ENCODE measurements at regions not wholly inside any gene's neighbourhood (a gene's known extent, or its start where the extent isn't known, plus 50 kb on each side); places are given as distances from the start of the nearest gene placed in this dataset.

DNA sequence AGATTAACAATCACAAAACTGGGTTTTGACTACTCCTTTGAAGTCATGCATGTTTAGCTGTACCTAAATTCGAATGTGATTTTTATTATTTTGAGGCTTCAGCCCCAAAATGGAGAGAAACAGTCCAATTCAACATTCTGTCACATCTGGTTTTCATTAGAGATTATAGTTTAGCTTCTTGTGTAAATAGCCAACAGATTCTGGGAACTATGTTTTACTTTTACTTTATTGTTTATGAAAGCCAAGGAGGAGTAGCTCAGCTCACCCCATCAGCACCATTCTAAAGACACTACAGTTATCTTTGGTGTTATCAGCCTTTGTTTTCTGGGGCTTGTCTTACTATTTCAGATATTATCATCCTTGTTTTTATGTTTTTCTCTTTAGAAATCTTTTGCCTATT lies 465.0 kb upstream of the CWC22 start:
- POLR2A ChIA-PET: no interaction called here
- Histone ChIP-seq H3K9ac (no peak overlapping the region), H3K4me3 (ENCODE audit: low read depth in 2 of 2, low read length in 1 of 2) (no peak overlapping the region), H3K9me2 (no peaks in the 10 kb centered on the region), H3K4me1 (ENCODE audit: control insufficient read depth in 1 of 2, insufficient read depth in 2 of 2, low read depth in 1 of 2, low read length in 1 of 2) (no peaks in the 10 kb centered on the region; a peak in 1 of 4 replicates), H3K27ac (ENCODE audit: low read depth in 2 of 2, low read length in 1 of 2) (no peak overlapping the region), H3F3A (replicated peaks; ENCODE audit: insufficient read depth) (no peaks in the 10 kb centered on the region), H4K20me1 (ENCODE audit: insufficient read depth) (no peaks in the 10 kb centered on the region), H3K4me2 (no peak overlapping the region), H3K79me2 (ENCODE audit: insufficient read depth) (no peaks in the 10 kb centered on the region), H2AFZ (ENCODE audit: low read depth) (no peak overlapping the region), H3K36me3 (replicated peaks in 1 of 2; ENCODE audit: control insufficient read depth in 1 of 2, insufficient read depth in 2 of 2, low read length in 1 of 2) (no peaks in the 10 kb centered on the region), H3K9me3 (no peaks in the 10 kb centered on the region), H3K27me3 (ENCODE audit: insufficient read depth) (no peaks in the 10 kb centered on the region)
- TF ChIP-seq, protein P1, sequence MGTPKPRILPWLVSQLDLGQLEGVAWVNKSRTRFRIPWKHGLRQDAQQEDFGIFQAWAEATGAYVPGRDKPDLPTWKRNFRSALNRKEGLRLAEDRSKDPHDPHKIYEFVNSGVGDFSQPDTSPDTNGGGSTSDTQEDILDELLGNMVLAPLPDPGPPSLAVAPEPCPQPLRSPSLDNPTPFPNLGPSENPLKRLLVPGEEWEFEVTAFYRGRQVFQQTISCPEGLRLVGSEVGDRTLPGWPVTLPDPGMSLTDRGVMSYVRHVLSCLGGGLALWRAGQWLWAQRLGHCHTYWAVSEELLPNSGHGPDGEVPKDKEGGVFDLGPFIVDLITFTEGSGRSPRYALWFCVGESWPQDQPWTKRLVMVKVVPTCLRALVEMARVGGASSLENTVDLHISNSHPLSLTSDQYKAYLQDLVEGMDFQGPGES (IDR thresholded peaks at IDR 0.05; ENCODE audit: low read depth, low read length): no peak
- TF ChIP-seq, protein P2, sequence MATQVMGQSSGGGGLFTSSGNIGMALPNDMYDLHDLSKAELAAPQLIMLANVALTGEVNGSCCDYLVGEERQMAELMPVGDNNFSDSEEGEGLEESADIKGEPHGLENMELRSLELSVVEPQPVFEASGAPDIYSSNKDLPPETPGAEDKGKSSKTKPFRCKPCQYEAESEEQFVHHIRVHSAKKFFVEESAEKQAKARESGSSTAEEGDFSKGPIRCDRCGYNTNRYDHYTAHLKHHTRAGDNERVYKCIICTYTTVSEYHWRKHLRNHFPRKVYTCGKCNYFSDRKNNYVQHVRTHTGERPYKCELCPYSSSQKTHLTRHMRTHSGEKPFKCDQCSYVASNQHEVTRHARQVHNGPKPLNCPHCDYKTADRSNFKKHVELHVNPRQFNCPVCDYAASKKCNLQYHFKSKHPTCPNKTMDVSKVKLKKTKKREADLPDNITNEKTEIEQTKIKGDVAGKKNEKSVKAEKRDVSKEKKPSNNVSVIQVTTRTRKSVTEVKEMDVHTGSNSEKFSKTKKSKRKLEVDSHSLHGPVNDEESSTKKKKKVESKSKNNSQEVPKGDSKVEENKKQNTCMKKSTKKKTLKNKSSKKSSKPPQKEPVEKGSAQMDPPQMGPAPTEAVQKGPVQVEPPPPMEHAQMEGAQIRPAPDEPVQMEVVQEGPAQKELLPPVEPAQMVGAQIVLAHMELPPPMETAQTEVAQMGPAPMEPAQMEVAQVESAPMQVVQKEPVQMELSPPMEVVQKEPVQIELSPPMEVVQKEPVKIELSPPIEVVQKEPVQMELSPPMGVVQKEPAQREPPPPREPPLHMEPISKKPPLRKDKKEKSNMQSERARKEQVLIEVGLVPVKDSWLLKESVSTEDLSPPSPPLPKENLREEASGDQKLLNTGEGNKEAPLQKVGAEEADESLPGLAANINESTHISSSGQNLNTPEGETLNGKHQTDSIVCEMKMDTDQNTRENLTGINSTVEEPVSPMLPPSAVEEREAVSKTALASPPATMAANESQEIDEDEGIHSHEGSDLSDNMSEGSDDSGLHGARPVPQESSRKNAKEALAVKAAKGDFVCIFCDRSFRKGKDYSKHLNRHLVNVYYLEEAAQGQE (IDR thresholded peaks at IDR 0.05; ENCODE audit: low read depth, low read length): no peak
- peak; percentile 72 for TF ChIP-seq TCF12 (IDR thresholded peaks at IDR 0.05)
- TF ChIP-seq, protein P3, sequence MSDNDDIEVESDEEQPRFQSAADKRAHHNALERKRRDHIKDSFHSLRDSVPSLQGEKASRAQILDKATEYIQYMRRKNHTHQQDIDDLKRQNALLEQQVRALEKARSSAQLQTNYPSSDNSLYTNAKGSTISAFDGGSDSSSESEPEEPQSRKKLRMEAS (IDR thresholded peaks at IDR 0.05; ENCODE audit: low read depth): no peak
- no peak for TF ChIP-seq FOXM1 (IDR thresholded peaks at IDR 0.05; ENCODE audit: low read depth)
- WGBS (ENCODE audit: low lambda C conversion rate): 6% methylated on average over 1 of the region's 1 CpG
- CTCF ChIA-PET: no interaction called here
- no peak for DNase-seq

DNA sequence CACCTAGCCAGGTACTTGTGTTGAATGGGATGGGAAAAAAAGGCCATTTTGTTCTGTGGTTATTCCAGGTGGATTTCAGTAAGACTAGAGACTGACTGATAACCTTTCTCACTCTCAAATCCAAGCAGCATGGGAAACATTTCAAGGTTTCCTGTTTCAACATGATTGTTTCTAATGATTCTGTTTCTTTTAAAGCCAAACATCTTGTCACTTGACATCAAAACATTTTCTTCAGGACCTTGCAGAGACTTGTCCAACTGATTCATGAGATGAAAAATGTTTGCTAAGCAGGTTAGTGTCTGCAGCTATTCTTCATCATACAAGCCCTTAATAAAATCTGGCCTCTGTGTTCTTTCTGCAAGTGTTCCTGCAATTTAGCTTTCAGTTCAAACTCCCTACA lies 456.5 kb upstream of the CWC22 start:
- POLR2A ChIA-PET: no interaction called here
- TF ChIP-seq RAD21 (IDR thresholded peaks at IDR 0.05; ENCODE audit: low read length): no peak
- no peak for TF ChIP-seq SMC3 (IDR thresholded peaks at IDR 0.05; ENCODE audit: low read depth, low read length)
- no peak for TF ChIP-seq SIN3A (IDR thresholded peaks at IDR 0.05; ENCODE audit: borderline replicate concordance, low read depth, low read length)
- TF ChIP-seq JUND (IDR thresholded peaks at IDR 0.05): no peak
- TF ChIP-seq YY1 (IDR thresholded peaks at IDR 0.05; ENCODE audit: low read depth): no peak
- TF ChIP-seq EP300 (IDR thresholded peaks at IDR 0.05; ENCODE audit: borderline replicate concordance in 1 of 2, low read depth in 1 of 2, low read length in 1 of 2): no peak
- TF ChIP-seq FOXJ3 (CRISPR knock-in tag; IDR thresholded peaks at IDR 0.05): no peak
- TF ChIP-seq, protein P4, sequence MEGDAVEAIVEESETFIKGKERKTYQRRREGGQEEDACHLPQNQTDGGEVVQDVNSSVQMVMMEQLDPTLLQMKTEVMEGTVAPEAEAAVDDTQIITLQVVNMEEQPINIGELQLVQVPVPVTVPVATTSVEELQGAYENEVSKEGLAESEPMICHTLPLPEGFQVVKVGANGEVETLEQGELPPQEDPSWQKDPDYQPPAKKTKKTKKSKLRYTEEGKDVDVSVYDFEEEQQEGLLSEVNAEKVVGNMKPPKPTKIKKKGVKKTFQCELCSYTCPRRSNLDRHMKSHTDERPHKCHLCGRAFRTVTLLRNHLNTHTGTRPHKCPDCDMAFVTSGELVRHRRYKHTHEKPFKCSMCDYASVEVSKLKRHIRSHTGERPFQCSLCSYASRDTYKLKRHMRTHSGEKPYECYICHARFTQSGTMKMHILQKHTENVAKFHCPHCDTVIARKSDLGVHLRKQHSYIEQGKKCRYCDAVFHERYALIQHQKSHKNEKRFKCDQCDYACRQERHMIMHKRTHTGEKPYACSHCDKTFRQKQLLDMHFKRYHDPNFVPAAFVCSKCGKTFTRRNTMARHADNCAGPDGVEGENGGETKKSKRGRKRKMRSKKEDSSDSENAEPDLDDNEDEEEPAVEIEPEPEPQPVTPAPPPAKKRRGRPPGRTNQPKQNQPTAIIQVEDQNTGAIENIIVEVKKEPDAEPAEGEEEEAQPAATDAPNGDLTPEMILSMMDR (IDR thresholded peaks at IDR 0.05): no peak
- TF ChIP-seq TAF1 (IDR thresholded peaks at IDR 0.05; ENCODE audit: borderline replicate concordance, low read depth, low read length): no peak
- TF ChIP-seq POLR2AphosphoS5 (IDR thresholded peaks at IDR 0.05; ENCODE audit: low read depth, low read length): no peak
- TF ChIP-seq MXI1 (IDR thresholded peaks at IDR 0.05; ENCODE audit: low read depth, low read length): no peak
- TF ChIP-seq RFX5 (IDR thresholded peaks at IDR 0.05; ENCODE audit: low read length): no peak
- no peak for TF ChIP-seq EZH2phosphoT487 (IDR thresholded peaks at IDR 0.05; ENCODE audit: borderline replicate concordance, low read depth)
- no peak for TF ChIP-seq ELF1 (IDR thresholded peaks at IDR 0.05)
- TF ChIP-seq TCF12 (IDR thresholded peaks at IDR 0.05): no peak

More for the DNA sequence above, 456.5 kb upstream of the CWC22 start:
- DNase-seq: no peak
- H3K36me3 ChIP-seq (replicated peaks in 1 of 2; ENCODE audit: control insufficient read depth in 1 of 2, insufficient read depth in 2 of 2, low read length in 1 of 2): no peaks in the 10 kb centered on the region
- H3K79me2 ChIP-seq (ENCODE audit: insufficient read depth): no peaks in the 10 kb centered on the region
- no peaks in the 10 kb centered on the region for H3K9me3 ChIP-seq
- no peak overlapping the region for H3K9ac ChIP-seq
- H3K4me1 ChIP-seq (ENCODE audit: control insufficient read depth in 1 of 2, insufficient read depth in 2 of 2, low read depth in 1 of 2, low read length in 1 of 2): no peaks in the 10 kb centered on the region; a peak in 1 of 4 replicates
- H3K9me2 ChIP-seq: no peaks in the 10 kb centered on the region
- H3K4me3 ChIP-seq (ENCODE audit: low read depth in 2 of 2, low read length in 1 of 2): no peak overlapping the region
- no peak overlapping the region for H2AFZ ChIP-seq (ENCODE audit: low read depth)
- H3K27ac ChIP-seq (ENCODE audit: low read depth in 2 of 2, low read length in 1 of 2): no peak overlapping the region; a peak in 1 of 4 replicates
- CTCF ChIA-PET: interaction anchor here (2.1 kb wide), 1 partner anchor 340 kb away, joined by 5 read pairs; no protein-coding TSS in a partner anchor
- H3F3A ChIP-seq (replicated peaks; ENCODE audit: insufficient read depth): no peaks in the 10 kb centered on the region
- no peaks in the 10 kb centered on the region for H3K27me3 ChIP-seq (ENCODE audit: insufficient read depth)
- H4K20me1 ChIP-seq (ENCODE audit: insufficient read depth): no peaks in the 10 kb centered on the region
- no peak overlapping the region for H3K4me2 ChIP-seq

Data from SK-N-SH (cell line).